GM18511 (cell line): ENCODE measurements at regions not wholly inside any gene's neighbourhood (a gene's known extent, or its start where the extent isn't known, plus 50 kb on each side); places are given as distances from the start of the nearest gene placed in this dataset.

ENCODE experiments used
- ATAC-seq: cut with Tn5 transposase; IDR thresholded peaks from one replicate; pipeline ENCODE4 v1.9.1; 2021; ENCODE audit warnings: mild to moderate bottlenecking, moderate library complexity; ENCODE audit not compliant: unreplicated experiment

DNA sequence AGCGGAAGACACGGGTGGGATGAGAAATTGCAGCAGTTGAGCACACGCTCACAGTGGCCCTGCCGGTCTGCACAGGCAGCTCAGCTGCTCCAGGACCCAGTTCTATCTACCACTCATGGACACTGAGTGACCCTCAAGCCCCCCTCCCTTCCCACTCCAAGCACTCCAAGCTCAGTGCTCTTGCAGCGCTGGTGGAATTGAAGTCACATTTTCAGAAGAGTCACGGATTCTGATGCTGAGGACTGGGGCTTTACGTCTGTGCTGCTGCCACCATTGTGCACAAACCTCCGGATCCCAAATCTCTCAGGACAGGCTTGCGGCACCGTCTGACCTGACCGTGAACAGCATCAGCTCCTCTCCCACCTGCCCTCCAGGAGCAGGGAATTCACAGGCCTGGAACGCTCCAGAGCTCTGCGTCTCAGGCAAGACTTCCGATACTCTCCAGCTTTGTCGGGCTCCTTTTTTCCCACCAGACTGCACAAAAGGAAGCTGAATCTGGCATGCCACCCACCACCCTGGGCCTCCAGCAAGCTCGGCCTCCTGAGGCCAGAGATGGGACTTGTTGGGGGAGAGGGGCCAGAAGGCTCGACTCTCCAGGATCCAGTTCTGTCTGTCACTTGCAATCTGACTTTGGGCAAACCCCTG lies 213.1 kb upstream of the RTL1 start:
- no peak for ATAC-seq

DNA sequence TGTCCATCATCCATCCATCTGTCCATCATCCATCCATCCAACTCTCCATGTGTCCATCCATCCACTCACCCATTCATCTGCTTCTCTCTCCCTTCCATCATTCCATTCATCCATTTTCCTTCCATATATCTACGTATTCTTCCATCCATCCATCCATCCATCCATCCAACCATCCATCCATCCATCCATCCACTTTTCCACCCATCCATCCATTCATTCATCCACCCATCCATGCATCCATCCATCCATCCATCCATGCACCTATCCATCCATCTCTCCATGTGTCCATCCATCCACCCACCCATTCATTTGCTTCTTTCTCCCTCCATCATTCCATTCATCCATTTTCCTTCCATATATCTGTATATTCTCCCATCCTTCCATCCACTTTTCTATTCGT lies 214.0 kb upstream of the RTL1 start:
- no peak for ATAC-seq

DNA sequence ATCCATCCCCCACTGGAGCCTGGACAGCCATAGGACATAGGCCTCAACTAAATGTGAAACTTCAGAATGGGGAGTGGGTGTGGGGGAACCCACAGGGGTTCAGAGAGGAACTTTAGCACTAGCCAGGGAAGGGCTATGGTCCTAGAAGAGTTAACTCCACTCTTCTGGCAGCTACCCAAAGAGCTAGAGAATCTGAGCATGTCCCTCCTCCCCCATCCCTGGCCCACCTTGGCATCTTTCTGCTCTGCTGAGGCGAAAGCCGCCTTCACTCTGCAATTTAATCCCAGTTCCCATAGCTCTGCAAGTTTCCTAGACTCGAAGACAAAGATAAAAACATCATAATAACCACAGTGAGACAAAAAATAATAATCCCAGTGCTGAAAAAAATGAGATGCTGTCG lies 214.7 kb upstream of the RTL1 start:
- ATAC-seq, result no peak

DNA sequence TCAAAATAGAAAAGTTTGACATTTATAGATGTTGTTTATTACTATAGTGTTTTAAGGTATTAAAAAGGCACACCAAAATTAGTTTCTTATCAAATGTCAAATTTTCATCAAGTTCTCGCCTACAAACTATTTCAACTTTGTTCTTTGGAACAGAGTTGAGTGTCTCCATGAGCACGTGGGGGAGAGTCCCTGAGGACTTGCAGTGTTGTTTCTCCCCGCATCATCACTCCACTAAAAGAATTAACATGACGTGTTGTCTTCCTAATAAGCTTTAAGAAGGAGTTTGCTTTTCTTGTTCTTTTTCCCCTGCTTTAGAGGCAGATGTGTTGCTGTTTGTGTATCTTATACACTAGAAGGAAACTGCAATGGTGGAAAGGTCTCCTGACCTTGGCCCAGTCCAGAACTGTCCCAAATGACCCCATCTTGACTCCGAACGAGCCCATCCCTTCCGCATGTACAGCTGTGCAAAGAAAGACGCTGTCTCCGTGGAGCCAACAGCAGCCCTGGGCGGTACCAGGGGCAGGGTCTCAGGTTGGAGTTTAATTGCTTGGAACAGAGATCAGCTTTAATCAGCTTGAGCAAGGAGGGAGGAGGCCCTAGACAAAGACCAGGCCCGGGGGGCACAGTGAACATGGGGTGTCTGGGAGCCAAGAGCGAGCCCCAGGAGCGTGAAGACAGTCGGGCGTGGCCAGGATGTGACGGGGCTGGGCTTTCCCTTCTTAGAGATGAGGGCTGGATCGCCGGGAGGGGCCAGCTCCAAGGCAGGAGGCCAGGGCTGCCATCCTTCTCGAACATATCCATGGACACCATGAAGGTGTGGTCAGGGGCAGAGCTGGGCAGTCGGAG lies 215.4 kb upstream of the RTL1 start:
- no peak for ATAC-seq

DNA sequence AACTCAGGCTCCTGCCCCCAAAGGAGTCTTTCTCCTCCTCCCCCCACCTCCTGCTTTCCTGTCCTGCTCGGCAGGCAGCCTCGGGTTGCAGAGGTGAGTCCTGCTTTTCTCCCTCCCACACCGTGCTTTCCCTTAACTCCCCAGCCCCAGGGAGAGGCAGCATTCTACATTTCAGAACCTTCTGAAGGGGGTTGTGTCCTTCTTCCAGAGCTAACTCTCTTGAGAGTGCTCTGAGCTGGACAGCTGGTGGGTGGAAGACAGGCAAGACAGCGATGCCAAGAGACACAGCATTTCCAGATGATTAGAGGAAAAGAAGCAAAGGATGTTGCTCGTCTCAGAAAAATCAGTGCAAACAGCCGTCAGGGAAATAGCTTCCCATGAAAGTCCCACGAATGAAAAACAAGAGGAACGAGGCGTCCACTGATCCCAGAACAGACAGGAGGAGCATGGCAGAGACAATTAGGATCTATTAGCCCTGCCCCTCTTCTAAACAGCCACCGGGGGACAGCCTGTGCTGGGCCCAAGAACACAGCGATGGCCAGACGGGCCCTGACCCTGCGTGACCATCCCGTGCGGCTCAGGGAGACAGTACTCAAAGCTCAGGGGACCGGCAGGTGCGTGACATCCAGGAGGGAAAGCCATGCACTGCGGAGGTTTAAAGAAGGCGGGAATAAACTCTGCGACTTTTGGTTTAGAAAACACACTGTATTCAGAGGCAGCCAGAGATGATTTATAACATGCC lies 216.5 kb upstream of the RTL1 start:
- ATAC-seq, result no peak

DNA sequence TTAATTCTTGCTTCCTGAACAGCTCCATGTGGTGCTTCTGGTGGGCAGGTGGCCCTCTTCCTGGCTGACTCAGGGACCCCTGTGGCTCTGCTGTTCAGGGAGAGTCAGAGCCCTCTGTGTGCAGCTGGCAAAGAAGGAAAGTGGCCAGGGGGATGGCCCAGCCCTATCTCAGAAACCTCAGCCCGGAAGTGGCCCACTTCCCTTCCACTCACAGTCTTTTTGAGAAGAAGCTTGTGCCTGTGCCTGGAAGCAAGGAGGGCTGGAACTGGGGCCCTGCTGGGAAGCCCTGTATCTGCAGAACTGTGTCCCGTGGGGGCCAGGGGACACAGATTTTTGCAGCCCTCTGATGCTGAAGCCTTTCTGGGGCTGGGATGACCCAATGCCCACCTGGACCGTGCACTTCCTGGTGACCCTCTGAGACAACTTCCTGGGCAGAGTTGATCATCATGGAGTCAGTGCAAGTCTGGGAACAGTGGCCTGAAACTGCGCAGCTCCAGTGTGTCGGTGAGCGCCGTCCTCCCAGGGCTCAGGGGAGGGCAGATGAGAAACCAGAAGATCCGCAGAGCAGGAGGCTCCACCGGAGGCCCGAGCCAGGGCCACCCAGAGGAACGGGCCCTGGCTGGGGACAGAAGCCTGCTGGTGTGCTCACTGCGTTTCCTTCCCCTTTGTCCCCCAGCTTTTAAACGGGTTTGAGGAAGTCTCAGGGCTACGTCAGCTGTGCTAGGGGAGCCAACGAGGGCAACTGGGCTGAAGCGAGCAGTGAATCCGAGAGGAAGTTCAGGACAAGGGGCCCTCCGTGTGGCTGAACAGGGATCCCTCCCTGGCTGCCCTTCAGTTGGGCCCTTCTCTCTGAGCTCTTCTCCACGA lies 217.4 kb upstream of the RTL1 start:
- ATAC-seq, result peak; percentile 45

DNA sequence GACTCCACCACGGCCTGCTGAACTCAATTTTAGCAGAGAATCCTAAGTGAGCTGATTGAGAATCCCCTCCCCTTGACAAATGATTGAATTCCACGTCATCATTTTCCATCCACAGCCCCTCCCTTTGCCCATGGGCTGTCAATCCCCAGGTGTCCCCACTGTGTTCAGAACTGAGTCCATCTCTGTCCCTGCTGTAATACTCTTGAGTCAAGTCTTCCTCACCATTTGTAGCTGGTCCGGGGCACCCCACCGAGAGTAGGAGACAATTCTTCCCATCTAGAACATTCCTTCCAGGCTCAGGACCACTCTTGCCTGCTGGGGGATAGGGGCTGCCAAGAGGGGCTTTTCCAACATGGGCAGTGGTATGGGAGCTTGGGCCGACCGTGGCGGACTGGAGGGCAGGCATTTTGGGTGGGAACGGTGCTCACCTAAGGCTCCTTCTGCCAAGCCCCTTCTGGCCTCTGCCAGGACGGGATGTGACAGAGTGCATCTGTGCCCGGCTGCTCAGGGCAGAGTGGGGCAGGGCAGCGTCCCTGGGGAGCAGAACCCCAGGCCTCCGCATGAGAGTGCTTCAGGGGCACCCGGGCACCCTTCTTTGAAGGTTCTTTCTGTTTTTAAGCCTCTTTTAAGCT lies 218.1 kb upstream of the RTL1 start:
- ATAC-seq, result no peak

DNA sequence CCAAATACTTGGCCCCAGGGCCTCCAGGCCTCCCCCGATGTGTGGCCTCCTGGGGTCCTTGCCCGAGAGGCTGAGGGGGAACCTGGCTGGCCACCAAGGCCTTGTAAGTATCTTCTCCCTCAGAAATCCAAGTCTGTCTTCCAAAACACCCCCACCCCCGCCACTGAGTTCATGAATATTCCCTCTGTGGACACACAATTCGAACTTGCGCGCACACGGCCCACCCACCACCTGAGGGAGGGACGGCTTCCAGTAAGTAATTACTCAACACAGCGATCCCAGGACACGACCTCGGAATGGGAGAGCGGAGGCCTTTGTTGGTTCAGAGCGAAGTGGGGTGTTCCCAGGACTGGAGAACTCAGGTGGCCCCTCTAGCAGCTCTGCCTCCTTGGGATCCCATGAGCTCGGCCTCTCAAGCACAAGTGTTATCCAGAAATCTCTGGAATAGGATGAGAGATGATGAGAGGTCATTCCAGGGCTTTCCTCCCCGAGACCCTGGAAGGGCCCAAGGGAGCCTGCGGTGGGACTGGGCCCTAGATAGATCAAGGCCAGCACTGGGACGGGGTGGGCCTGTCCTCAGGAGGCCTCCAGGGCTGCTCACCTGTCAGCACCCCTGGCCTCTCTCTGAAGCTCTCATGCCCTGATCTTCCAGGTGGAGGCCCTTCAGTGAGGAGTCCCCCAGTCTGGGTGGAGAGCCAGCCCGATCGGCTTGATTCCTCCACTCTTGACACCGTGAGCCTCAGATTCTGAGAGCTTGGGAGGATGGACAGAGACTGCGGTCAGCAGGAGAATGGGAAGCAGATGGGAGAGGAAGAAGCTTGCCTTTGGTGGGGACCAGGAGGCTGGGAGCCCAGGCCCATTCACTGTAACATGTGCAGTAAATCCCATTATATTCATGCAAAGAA lies 219.0 kb upstream of the RTL1 start:
- no peak for ATAC-seq

DNA sequence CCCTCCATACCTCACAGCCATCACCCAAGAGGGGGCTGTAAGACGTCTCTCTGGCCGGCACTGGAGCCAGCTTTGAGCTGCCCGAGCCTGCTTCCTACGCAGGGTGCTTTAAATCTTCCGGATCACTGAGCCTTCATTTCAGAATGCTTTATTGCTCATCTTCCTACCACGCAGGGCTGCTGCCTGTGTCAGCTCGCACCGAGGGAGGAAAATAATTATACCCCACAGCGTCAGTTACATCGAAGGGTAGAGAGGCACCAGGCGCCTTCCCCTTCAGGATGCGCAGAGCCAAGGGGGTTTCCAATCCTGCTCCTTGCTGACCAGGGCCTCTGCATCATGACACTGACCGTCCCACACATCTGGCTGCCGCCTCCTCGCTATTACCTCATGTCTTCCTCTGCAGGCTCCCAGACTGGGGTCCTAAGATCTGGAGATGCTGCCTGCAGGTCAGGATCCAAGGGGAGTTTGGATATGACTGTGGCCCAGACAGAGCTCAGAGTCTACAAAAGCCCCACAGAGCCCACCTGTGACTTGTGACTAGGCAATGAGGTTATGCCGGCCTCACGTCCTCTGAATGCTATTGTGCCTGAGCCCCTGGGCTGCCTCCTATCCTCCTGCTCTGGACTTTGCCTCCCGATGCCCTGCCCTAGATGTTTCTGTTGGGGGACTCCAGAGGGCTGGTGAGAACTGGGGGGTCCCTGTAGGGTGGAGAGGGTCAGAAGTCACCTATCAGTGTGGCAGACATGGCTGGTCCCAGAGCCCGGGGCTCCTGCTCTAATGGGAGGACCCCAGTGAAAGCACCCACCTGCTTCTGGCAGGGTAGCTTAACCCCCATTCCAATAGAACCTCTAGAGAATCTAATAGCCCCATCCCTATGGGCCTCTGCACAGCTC lies 220.3 kb upstream of the RTL1 start:
- ATAC-seq, result no peak

DNA sequence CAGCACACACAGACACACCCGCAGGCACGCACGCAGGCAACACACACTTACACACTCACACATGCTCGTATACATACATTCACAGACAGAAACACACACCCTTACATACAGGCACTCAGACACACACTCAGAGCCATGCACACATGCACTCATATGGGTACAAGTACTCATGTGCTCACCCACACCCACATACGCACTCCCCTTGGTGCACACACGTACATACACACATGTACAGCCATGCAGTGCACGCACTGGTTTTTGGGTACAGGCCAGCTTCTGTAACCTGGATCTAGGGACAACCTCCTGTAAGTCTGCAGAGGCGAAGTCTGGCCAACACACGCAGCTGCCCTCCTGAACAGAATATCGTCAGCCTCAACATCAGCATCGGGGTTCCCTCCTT lies 221.3 kb upstream of the RTL1 start:
- ATAC-seq, result no peak

DNA sequence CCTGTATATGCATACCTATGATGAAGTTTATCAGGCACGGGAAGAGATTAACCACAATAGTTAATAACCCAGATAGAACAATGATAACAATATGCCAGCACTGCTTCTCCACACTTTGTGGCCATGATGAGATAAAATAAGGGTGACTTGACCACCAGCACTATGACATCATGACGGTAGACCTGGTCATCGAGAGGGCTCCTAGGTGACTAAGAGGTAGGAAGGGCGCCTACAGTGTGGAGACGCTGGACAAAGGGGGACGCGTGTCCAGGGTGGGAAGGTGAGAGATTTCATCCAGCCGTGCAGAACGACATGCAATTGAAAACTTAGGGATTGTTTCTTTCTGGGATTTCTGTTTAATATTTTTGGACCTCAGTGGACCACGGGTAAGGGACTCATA lies 221.8 kb upstream of the RTL1 start:
- no peak for ATAC-seq

DNA sequence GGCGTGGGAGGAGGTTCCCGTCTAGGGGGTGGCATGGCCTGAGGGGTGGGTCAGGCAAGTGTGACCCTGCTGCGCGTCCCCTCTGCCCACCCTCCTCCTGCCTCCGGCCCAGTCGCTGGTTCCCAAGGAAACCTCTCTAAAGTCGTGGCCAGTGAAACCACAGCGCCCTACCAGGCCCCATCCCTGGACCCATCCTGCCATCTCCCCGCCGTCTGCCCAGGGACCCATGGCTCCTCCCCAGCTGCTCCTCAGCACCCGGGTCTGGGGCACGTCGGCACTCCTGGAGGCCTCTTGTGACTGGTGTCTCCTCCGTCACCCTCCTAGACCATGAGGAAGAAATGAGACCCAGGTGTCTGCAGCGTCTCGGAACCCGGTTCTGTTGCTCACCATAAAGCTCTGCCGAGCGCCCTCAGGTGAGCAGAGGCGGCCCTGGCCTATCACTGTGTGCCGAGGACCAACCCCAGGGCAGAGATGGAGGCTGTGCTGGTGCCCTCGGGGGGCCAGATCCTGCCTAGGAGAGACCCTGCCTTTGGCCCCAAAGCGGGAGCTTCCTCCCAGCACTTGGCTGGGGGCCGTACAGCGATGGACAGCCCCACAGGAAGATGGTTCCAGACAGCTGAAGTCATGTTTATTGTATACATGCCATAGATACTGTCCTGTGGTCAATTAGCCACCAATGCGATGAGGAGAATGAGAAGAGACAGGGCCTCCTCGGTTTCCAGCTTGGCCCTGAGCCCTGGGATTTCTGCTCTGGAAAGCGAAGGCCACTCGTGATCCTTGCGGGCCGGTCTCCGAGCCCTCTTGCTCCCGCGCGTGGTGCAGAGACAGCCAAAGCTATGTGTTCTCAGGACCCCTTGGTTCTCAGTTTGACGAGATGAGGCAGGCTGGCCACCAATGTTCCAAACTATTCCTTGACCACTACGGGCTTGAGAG lies 222.5 kb upstream of the RTL1 start:
- ATAC-seq, result no peak

DNA sequence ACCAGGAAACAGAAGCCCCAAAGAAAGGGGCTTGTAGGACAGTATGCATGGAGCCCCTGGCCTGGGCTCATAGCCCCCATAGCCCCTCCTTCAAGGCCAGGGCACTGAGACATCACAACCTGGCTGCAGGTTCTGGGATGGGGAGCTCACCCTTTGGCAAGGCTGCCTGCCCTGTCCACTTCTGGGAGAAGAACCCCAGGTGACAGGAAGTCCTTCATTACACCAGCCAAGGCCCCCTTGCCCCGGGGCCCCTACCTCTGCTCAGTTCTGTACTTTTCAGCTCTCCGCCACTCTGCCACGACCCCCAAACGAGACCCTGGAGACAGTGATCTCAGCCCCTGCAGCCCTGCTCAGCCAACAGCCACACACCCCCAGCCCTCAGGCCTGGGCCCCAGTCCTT lies 223.2 kb upstream of the RTL1 start:
- ATAC-seq, result no peak

DNA sequence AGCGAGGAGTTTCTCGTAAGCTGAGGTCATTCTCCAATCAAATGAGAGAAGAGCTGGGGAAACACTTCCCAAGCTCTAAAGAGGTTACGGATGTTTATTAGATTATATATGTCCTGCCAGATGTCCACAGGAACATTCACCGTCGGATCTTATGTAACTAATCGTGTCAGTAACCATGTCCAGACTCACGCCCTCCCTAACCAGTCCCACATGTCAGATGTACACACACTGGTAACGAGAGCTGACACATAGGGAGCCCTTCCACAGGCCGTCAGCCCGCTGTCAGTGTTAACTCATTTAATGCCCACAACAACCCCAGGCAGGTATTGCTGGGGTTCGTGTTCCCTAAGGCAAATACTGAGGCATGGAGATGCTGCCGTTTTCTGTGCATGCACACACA lies 223.7 kb upstream of the RTL1 start:
- ATAC-seq, result no peak

DNA sequence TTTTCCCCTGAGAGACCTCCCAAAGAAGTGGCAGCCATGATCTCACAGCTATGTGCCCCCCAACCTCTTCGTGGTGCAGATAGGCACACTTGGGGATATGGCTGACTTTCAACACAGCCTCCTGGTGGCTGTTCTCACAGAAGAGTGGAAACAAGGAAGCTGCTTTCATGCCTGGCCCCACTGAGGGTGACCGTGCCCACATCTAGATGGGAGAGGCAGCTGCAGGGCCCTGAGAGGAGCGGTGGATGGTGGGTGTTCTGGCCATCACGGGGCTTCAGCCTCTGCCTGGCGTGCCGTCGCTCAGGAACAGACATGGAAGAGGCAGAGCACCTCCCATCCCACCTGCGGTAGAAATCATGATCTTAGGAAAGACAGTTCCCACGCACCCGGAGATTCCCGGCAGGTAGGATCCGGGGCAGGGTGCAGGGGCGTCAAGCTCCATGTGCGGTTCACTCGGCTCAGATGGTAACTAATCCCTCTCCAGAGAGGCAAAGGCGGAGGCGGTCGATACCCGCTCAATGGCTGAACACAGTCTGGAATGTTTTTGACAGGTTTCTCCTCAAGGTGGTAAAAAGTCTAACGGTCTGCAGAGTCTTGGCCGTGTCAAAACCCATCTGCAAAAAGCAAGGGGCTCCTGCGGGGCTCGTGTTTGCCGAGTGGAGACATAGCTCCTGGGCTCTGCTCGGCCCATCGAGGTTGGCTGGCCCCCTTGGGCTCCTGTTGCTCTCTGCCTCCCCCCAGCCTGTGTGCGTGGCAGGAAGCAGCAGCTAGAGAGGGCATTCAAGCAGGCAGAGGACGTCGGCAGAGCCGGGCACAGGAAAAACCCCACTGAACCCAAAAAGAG lies 225.2 kb upstream of the RTL1 start:
- no peak for ATAC-seq

DNA sequence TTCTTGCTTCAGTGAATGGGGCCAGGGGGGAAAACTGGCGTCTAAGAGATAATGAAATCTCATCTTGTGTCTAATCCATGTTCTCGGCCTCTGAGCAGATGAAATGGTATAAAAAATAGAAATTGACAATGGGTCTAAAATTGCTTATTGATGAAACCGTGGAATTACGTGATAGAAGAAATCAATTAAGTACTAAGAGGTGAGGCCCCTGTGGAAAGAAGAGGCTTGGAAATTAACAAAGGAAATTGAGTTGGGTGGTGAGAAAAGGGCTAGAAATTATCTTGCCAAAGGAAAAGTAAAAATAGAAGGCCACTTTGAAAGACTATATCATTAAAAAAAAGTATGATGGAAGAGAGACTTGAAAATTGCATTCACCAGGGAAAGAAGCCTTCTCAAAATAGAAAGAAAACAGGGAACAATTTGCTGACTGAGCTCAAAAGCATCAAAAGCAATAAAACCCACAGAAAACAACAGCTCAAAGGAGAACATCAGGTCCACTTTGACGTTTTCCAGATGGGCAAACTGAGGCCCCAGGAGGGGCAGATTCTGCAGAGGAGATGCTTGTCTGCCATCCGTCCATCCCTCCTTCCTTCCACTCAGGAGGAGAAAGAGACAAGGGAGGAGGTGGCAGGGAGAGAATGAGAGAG lies 226.1 kb upstream of the RTL1 start:
- no peak for ATAC-seq
